SK-N-MC (cell line): ENCODE measurements at regions not wholly inside any gene's neighbourhood (a gene's known extent, or its start where the extent isn't known, plus 50 kb on each side); places are given as distances from the start of the nearest gene placed in this dataset.

Experiments
- DNase-seq: peaks from one replicate; pipeline ENCODE4 v3.0.0-alpha.2; 2011; ENCODE audit warnings: low read depth, low spot score
- H3K27ac ChIP-seq: fragments of 200-600 bp; sonication (generic); 2 replicates; pipeline ENCODE4 v1.5.1; 2016; ENCODE audit warnings: mixed run types
- H3K36me3 ChIP-seq: fragments of 200-600 bp; sonication (generic); 2 replicates; pipeline ENCODE4 v1.6.1; 2017; ENCODE audit warnings: antibody characterized with exemption, low read length, mixed read lengths; ENCODE audit not compliant: insufficient read depth
- H3K4me3 ChIP-seq: fragments of 200-600 bp; sonication (generic); 2 replicates; pipeline ENCODE4 v1.5.1; 2016
- H3K9ac ChIP-seq: fragments of 200-600 bp; sonication (generic); 2 replicates; pipeline ENCODE4 v1.8.0; 2017; ENCODE audit warnings: mixed run types, mixed read lengths; ENCODE audit not compliant: insufficient read length
- H3K9me3 ChIP-seq: fragments of 200-600 bp; sonication (generic); 2 replicates; pipeline ENCODE4 v1.6.1; 2017; ENCODE audit warnings: low read depth, mild to moderate bottlenecking, antibody characterized with exemption, low read length, moderate library complexity, mixed read lengths
- EZH2 ChIP-seq: fragments of 200-600 bp; sonication (generic); IDR thresholded peaks from one replicate; pipeline ENCODE4 v1.6.1; 2017; ENCODE audit warnings: antibody characterized with exemption
- FOXP2 ChIP-seq: optimal IDR thresholded peaks from 2 replicates; pipeline ENCODE3; 2011; ENCODE audit warnings: mild to moderate bottlenecking, moderate library complexity; ENCODE audit not compliant: insufficient read depth; ENCODE audit errors: extremely low read length, control extremely low read depth
- POLR2AphosphoS5 ChIP-seq: IDR thresholded peaks from 2 replicates; pipeline ENCODE4 v1.6.1; 2012; ENCODE audit warnings: mild to moderate bottlenecking, low read depth, low read length, borderline replicate concordance

DNA sequence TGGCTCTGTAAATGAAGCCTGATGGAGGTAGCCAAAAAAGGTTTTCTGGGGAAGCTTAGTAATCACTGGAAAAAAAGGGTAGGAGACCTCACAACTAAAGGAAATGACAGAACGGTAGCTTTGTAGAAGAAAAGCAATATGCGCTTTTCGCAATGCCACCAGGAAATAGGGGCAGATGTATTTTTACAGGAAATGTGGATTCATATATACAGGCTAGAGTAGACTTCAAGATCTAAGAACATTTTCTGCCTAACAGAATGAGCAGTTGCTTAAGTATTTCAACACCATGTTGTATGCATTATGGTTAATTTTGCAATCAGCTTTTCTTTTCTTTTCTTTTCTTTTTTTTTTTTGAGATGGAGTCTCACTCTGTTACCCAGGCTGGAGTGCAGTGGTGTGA lies 219.6 kb downstream of the CD83 start:
- Histone ChIP-seq H3K27ac (peak overlapping the region; percentile 66), H3K9me3 (no peaks in the 10 kb centered on the region), H3K36me3 (no peaks in the 10 kb centered on the region), H3K9ac (no peak overlapping the region), H3K4me3 (no peak overlapping the region)
- DNase-seq, result peak; percentile 75
- no peak for TF ChIP-seq FOXP2

DNA sequence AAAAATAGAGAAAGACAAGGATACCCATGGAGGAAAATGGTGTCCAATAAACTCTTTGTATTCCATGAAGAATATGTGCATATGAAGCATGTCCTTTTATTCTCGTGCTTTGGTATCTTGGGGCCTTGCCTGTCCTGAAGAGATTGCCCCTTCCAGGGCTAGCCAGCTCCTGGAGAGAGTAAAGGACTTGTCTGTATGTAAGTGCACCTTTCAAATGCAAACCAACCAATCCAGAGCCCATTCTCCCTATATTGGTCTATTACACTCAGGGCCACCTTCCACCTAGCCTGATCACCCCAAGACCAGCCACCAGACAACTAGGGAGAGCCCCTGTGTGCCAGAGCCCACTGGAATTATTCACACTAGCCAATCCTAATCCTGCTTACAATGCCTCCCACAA lies 221.6 kb downstream of the CD83 start:
- Histone ChIP-seq H3K27ac (no peak overlapping the region), H3K9ac (no peak overlapping the region), H3K36me3 (no peaks in the 10 kb centered on the region), H3K9me3 (no peaks in the 10 kb centered on the region), H3K4me3 (no peak overlapping the region)
- DNase-seq, result no peak
- no peak for TF ChIP-seq FOXP2
- no peak for TF ChIP-seq POLR2AphosphoS5

DNA sequence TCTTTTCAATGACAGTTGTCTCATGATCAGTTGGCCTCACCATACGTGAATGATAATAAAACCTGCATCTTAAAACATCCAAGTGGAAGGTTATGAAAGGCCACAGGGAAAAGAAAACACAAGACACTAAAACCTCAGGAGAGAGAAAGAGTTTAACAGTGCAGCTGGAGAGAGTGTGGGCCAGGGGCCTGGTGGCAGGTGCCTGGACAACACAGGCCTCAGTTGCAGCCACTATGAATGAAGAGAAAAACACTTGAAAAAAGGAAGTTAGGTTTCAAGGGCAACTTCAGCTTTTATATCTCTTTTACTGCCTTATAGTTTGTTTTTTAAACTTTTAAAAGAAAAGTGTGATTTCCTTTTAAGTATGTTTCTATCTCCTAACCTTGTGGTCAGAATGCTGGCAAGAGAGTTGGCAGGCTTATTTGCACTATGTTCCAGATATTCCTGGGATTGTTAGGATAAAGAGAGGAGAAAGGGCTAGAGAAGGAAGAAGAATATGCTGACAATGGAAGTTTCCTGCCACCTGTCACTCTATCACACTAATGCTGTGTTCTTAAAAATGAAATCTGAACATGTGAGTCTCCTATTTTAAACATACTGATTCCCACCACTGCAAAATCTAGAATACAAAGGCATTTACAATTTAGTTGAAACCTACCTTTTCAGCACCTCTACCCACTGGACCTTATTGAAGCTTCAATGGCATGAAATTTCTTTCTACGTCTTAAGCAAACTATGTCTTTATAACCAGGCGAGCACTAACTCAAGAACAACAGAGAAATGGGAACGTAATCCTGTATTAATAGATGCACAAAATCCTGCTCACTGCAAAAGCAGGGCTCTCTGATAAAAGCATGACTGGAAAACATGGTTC lies 222.4 kb downstream of the CD83 start:
- Histone ChIP-seq H3K4me3 (no peak overlapping the region), H3K36me3 (no peaks in the 10 kb centered on the region), H3K27ac (no peak overlapping the region), H3K9ac (no peak overlapping the region), H3K9me3 (no peaks in the 10 kb centered on the region)
- no peak for DNase-seq
- no peak for TF ChIP-seq POLR2AphosphoS5
- TF ChIP-seq EZH2, result no peak
- TF ChIP-seq FOXP2, result no peak

DNA sequence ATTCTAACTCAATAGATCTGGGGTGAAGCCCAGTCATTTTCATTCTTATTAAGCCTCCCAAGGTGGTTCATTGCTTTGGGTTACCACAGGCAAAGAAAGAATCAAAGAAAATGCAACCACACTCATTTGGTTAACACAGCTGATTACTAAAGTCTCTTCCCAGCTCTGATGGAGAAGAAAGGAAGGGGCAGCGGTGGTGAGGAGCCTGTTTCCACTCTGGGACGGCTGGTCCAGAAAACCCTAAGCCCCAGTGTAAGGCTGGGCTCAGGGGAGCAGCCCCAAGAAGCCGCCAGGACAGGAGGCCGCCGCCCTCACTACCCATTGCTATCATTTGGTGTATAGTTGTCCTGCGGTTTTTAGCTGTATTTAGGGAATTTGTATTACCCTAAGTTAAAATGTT lies 226.9 kb downstream of the CD83 start:
- Histone ChIP-seq H3K9me3 (no peaks in the 10 kb centered on the region), H3K4me3 (no peak overlapping the region), H3K27ac (no peak overlapping the region), H3K9ac (no peak overlapping the region), H3K36me3 (no peaks in the 10 kb centered on the region)
- DNase-seq, result no peak
- TF ChIP-seq EZH2 (no peak), FOXP2 (no peak), POLR2AphosphoS5 (no peak)

DNA sequence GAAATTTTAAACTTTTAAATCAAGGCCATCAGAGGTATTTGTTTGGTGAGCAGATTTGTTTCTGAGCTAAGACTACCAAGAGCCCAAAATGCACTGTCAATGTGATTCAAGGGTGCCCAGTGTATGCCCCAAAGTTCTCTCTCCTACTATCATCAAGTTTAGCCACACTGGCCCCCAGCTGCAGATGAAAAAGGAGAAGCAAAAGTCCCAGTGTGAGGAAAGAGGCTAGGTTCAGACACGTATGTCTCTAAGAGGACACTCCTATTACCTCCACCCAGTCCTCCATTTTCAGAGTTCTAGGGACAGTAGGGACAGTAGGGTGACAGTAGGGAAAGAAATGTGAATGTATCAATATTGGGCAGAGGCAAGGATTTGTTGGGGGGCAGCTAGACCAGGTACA lies 230.8 kb downstream of the CD83 start:
- Histone ChIP-seq H3K27ac (no peak overlapping the region), H3K36me3 (no peaks in the 10 kb centered on the region), H3K9ac (no peak overlapping the region), H3K4me3 (no peak overlapping the region), H3K9me3 (no peaks in the 10 kb centered on the region)
- no peak for TF ChIP-seq EZH2
- TF ChIP-seq FOXP2, result no peak
- TF ChIP-seq POLR2AphosphoS5, result no peak
- no peak for DNase-seq

DNA sequence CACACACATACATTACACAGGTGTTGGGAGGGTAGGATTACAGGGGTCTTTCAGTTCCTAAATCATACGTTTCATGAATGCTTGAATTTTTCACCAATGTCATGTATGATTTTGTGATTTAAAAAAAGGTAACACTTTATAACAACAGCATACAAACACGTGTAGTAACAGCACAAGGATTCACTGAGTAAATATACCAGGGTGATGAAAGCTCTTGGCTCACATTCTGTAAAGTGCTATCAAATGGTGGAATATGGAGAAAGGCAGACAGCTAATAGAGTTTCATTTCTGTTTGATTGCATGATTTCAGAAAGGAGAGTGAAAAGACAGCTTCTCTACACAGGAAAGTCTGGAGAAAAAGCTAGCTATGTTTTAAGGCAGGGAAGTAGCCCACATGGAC lies 231.9 kb downstream of the CD83 start:
- no peaks in the 10 kb centered on the region for H3K36me3 ChIP-seq
- no peak overlapping the region for H3K27ac ChIP-seq
- no peak for TF ChIP-seq FOXP2
- no peak for TF ChIP-seq EZH2
- no peak for TF ChIP-seq POLR2AphosphoS5
- no peak for DNase-seq
- H3K4me3 ChIP-seq, result no peak overlapping the region
- no peak overlapping the region for H3K9ac ChIP-seq
- H3K9me3 ChIP-seq, result no peaks in the 10 kb centered on the region

DNA sequence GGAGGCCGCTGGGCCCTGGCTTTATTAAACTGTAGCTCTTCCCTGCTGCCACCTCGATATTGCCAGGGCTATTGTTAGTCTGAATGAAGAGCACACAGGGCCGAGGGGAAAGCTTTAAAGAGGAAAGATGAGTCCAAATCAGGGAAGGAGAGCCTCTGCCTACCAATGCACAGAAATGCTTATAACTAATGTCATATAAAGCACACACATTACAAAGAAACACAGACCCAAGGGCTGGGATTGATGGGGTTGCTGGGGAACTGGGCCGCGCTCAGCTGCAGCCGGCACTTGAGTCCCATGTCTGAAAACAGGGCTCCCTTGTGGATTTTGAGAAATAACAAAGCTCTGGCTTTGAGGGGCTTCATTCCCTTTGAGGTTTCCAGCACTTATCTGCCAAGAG lies 232.6 kb downstream of the CD83 start:
- Histone ChIP-seq H3K27ac (no peak overlapping the region), H3K9ac (no peak overlapping the region), H3K36me3 (no peaks in the 10 kb centered on the region), H3K9me3 (no peaks in the 10 kb centered on the region), H3K4me3 (no peak overlapping the region)
- DNase-seq, result no peak
- TF ChIP-seq POLR2AphosphoS5 (no peak), EZH2 (no peak), FOXP2 (no peak)

DNA sequence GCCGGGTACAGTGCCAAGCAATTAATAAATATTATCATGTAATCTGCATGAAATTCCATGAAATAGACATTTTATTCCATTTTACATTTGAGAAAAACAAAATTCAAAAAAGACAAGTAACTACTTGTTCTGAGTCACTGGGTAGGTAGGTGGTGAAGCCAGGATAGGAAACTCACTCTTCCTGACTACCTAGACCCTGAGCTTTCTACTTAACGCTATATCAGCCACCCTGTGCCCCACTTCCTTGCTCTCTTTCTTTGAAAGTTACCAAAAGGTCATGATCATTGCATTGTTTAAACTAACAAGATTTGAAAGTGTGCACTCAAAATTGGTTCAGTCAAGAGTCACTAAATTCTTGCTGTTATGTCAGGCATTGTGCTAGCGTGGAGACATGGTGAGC lies 235.7 kb downstream of the CD83 start:
- no peak for DNase-seq
- Histone ChIP-seq H3K36me3 (no peaks in the 10 kb centered on the region), H3K9ac (no peak overlapping the region), H3K27ac (no peak overlapping the region), H3K9me3 (no peaks in the 10 kb centered on the region), H3K4me3 (no peak overlapping the region)
- no peak for TF ChIP-seq POLR2AphosphoS5
- no peak for TF ChIP-seq EZH2
- TF ChIP-seq FOXP2, result no peak

DNA sequence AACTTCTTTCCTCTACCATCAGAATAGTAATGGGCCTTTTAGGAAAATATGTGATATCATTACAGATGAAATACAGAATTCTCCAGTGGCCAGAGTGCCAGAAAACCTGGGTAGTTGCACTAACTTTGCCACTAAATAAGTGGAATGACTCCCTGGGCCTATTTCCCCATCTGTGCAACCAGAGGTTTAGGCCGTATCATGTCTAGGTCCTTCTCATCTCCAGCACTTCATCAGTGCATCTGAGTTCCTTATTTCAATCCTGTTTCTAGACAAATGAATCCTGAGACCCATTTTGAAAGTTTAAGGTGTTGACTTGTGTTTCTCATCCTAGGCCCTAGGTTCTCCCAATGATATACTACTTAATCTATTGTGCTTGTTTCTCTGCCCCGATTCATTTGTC lies 236.2 kb downstream of the CD83 start:
- Histone ChIP-seq H3K27ac (no peak overlapping the region), H3K9me3 (no peaks in the 10 kb centered on the region), H3K4me3 (no peak overlapping the region), H3K36me3 (no peaks in the 10 kb centered on the region), H3K9ac (no peak overlapping the region)
- DNase-seq, result no peak
- TF ChIP-seq POLR2AphosphoS5 (no peak), FOXP2 (no peak), EZH2 (no peak)
